Lung (tissue), 11 donors: ENCODE measurements at regions not wholly inside any gene's neighbourhood (a gene's known extent, or its start where the extent isn't known, plus 50 kb on each side); places are given as distances from the start of the nearest gene placed in this dataset.

Experiments used
- ATAC-seq: fragments of 200-7000 bp; cut with Tn5 transposase; one replicate; pipeline ENCODE4 v1.9.1; 2020; ENCODE audit warnings: moderate number of reproducible peaks; ENCODE audit not compliant: insufficient read depth, low FRiP score
- DNase-seq, 3 donors: peaks; one replicate each; pipeline ENCODE4 v3.0.0-alpha.2; 2013 to 2017
- H3K27ac ChIP-seq, 2 donors: one replicate each; pipeline ENCODE4 v1.5.1; 2013; ENCODE audit warnings: mild to moderate bottlenecking in 2 of 2, moderate library complexity in 2 of 2, control low read depth in 1 of 2, inconsistent platforms in 1 of 2, low read depth in 1 of 2, low read length in 1 of 2
- H3K27me3 ChIP-seq, 3 donors: one replicate each; pipeline ENCODE4 v1.5.1; 2013; ENCODE audit warnings: low read length in 2 of 3; ENCODE audit not compliant: control insufficient read depth in 3 of 3, insufficient read depth in 3 of 3
- H3K36me3 ChIP-seq, 4 donors: one replicate each; pipeline ENCODE4 v1.5.1; 2013; ENCODE audit warnings: low read length in 4 of 4, mild to moderate bottlenecking in 1 of 4, moderate library complexity in 1 of 4; ENCODE audit not compliant: control insufficient read depth in 4 of 4, insufficient read depth in 4 of 4
- H3K4me1 ChIP-seq, 5 donors: one replicate each; pipeline ENCODE4 v1.5.1; 2013; ENCODE audit warnings: low read length in 5 of 5, mild to moderate bottlenecking in 2 of 5, moderate library complexity in 1 of 5; ENCODE audit not compliant: control insufficient read depth in 5 of 5, insufficient read depth in 5 of 5
- H3K4me3 ChIP-seq: one replicate; pipeline ENCODE4 v1.5.1; 2013; ENCODE audit warnings: mild to moderate bottlenecking, control low read depth, moderate library complexity
- H3K9ac ChIP-seq, 2 donors: one replicate each; pipeline ENCODE4 v1.5.1; 2013; ENCODE audit warnings: low read length in 2 of 2, control low read depth in 1 of 2; ENCODE audit not compliant: insufficient read depth in 1 of 2
- H3K9me3 ChIP-seq, 4 donors: one replicate each; pipeline ENCODE4 v1.5.1; 2013; ENCODE audit warnings: low read length in 3 of 4, mild to moderate bottlenecking in 1 of 4, moderate library complexity in 1 of 4; ENCODE audit not compliant: control insufficient read depth in 4 of 4, insufficient read depth in 3 of 4
- CTCF ChIP-seq: IDR thresholded peaks from 2 replicates; pipeline ENCODE4 v1.5.1; 2012; ENCODE audit warnings: mild to moderate bottlenecking; ENCODE audit errors: control extremely low read depth, extremely low read depth
- WGBS, 2 donors: extraction: QIAGEN DNeasy Blood & Tissue Kit; methylation state at CpG; one replicate each; pipeline ENCODE4 v1.1.7; 2013; 5-methylcytosine and 5-hydroxymethylcytosine counted together
- donor health status: control.
- donor health status: control.
- donor health status: Bipolar disorder and iron deficiency.
- donor health status: healthy.
- donor health status: DM: yes; HTN: yes; CAD: no.

- H3K9ac ChIP-seq = no peak overlapping the region
- H3K27ac ChIP-seq = no peak overlapping the region
- H3K9me3 ChIP-seq = peaks cover 0 to 2% (median 0%) of the 10 kb centered on the region in 4 donors
- H3K4me1 ChIP-seq = no peaks in the 10 kb centered on the region
- 71 to 77% methylated on average over 2 of the region's 2 CpGs for WGBS, 2 donors
- no peak for TF ChIP-seq CTCF
- no peak for ATAC-seq
- H3K27me3 ChIP-seq = peaks cover 0 to 2% (median 0%) of the 10 kb centered on the region in 3 donors
- H3K4me3 ChIP-seq = no peak overlapping the region
- DNase-seq = no peak
- H3K36me3 ChIP-seq = no peaks in the 10 kb centered on the region
These were observed 189.9 kb upstream of the PRSS58 start for GRCh38 chr7:142447762-142448161.

GRCh38 chr7:142445019-142445686 is 187.3 kb upstream of the PRSS58 start:
- H3K9ac ChIP-seq = no peak overlapping the region
- peaks cover 0 to 2% (median 0%) of the 10 kb centered on the region in 3 donors for H3K27me3 ChIP-seq
- no peak overlapping the region for H3K4me3 ChIP-seq
- no peak for TF ChIP-seq CTCF
- no peaks in the 10 kb centered on the region for H3K9me3 ChIP-seq
- 64 to 73% methylated on average over 7 of the region's 7 CpGs for WGBS, 2 donors
- H3K27ac ChIP-seq = no peak overlapping the region
- H3K36me3 ChIP-seq = no peaks in the 10 kb centered on the region
- DNase-seq = no peak
- no peak for ATAC-seq
- no peaks in the 10 kb centered on the region for H3K4me1 ChIP-seq

GRCh38 chr7:142443216-142444010 is 185.6 kb upstream of the PRSS58 start:
- no peak for TF ChIP-seq CTCF
- H3K27ac ChIP-seq = no peak overlapping the region

More at GRCh38 chr7:142443216-142444010, 185.6 kb upstream of the PRSS58 start:
- Histone ChIP-seq H3K9ac (no peak overlapping the region), H3K4me1 (no peaks in the 10 kb centered on the region), H3K27me3 (peaks cover 0 to 2% (median 0%) of the 10 kb centered on the region in 3 donors), H3K9me3 (no peaks in the 10 kb centered on the region), H3K36me3 (no peaks in the 10 kb centered on the region), H3K4me3 (no peak overlapping the region)
- 27 to 42% methylated on average over 5 of the region's 5 CpGs for WGBS, 2 donors
- no peak for ATAC-seq
- no peak for DNase-seq
